GM23338 (cell line): ENCODE measurements at regions not wholly inside any gene's neighbourhood (a gene's known extent, or its start where the extent isn't known, plus 50 kb on each side); places are given as distances from the start of the nearest gene placed in this dataset.

Experiments
- ATAC-seq: fragments of 200-7000 bp; cut with Tn5 transposase; 3 replicates; pipeline ENCODE4 v1.9.1; 2020
- DNase-seq: peaks from one replicate; pipeline ENCODE4 v3.0.0-alpha.2; 2015; ENCODE audit warnings: low spot score
- H2AFZ ChIP-seq: fragments of 200-600 bp; sonication (generic); 2 replicates; pipeline ENCODE4 v1.8.0; 2016; ENCODE audit warnings: antibody characterized with exemption, mild to moderate bottlenecking, moderate library complexity
- H3F3A ChIP-seq: fragments of 200-600 bp; sonication (generic); replicated peaks from 2 replicates; pipeline ENCODE4 v1.8.0; 2017; ENCODE audit warnings: antibody characterized with exemption, mixed run types, low read depth
- H3K27ac ChIP-seq: fragments of 200-600 bp; sonication (generic); 2 replicates; pipeline ENCODE4 v1.6.1; 2016; ENCODE audit warnings: low read depth
- H3K27me3 ChIP-seq: fragments of 200-600 bp; sonication (generic); 2 replicates; pipeline ENCODE4 v1.8.0; 2016; ENCODE audit warnings: mild to moderate bottlenecking, mixed run types, moderate library complexity; ENCODE audit not compliant: insufficient read depth
- H3K36me3 ChIP-seq: fragments of 200-600 bp; sonication (generic); 2 replicates; pipeline ENCODE4 v1.8.0; 2016; ENCODE audit warnings: mild to moderate bottlenecking; ENCODE audit not compliant: insufficient read depth
- H3K4me1 ChIP-seq: fragments of 200-600 bp; sonication (generic); 2 replicates; pipeline ENCODE4 v1.8.0; 2016; ENCODE audit warnings: mild to moderate bottlenecking, moderate library complexity; ENCODE audit not compliant: insufficient read depth
- H3K4me2 ChIP-seq: fragments of 200-600 bp; sonication (generic); 2 replicates; pipeline ENCODE4 v1.7.1; 2017; ENCODE audit warnings: mixed run types
- H3K4me3 ChIP-seq: fragments of 200-600 bp; sonication (generic); 2 replicates; pipeline ENCODE4 v1.6.1; 2016; ENCODE audit warnings: mixed run types
- H3K79me2 ChIP-seq: fragments of 200-600 bp; sonication (generic); replicated peaks from 2 replicates; pipeline ENCODE4 v1.8.0; 2017; ENCODE audit warnings: mild to moderate bottlenecking; ENCODE audit not compliant: insufficient read depth
- H3K9me2 ChIP-seq: fragments of 200-600 bp; sonication (generic); 2 replicates; pipeline ENCODE4 v1.8.0; 2017; ENCODE audit not compliant: insufficient read depth
- H4K20me1 ChIP-seq: fragments of 200-600 bp; sonication (generic); replicated peaks from 2 replicates; pipeline ENCODE4 v1.8.0; 2017; ENCODE audit warnings: mild to moderate bottlenecking; ENCODE audit not compliant: insufficient read depth
- H3K27ac Mint-ChIP-seq: 2 replicates; pipeline ENCODE4 v1.8.0; 2020; ENCODE audit warnings: inconsistent platforms, mild to moderate bottlenecking, moderate library complexity, mixed read lengths
- H3K27me3 Mint-ChIP-seq: 3 replicates; pipeline ENCODE4 v1.8.0; 2022; ENCODE audit warnings: low read depth, mild to moderate bottlenecking, moderate library complexity, mixed read lengths, inconsistent platforms; ENCODE audit not compliant: insufficient read depth, poor library complexity
- H3K36me3 Mint-ChIP-seq: 3 replicates; pipeline ENCODE4 v1.8.0; 2021; ENCODE audit warnings: low read depth, mild to moderate bottlenecking, inconsistent platforms, moderate library complexity, mixed read lengths
- H3K4me1 Mint-ChIP-seq: 3 replicates; pipeline ENCODE4 v1.8.0; 2020; ENCODE audit warnings: mild to moderate bottlenecking, inconsistent platforms, mixed read lengths
- H3K4me3 Mint-ChIP-seq: 3 replicates; pipeline ENCODE4 v1.8.0; 2021; ENCODE audit warnings: moderate library complexity, mild to moderate bottlenecking, inconsistent platforms, mixed read lengths
- H3K9me3 Mint-ChIP-seq: 3 replicates; pipeline ENCODE4 v1.8.0; 2020; ENCODE audit warnings: moderate library complexity, mild to moderate bottlenecking, inconsistent platforms, mixed read lengths
- CREB1 ChIP-seq: fragments of 250-450 bp; sonication (Bioruptor Pico); IDR thresholded peaks from 2 replicates; pipeline ENCODE4 v1.5.0; 2020; ENCODE audit warnings: low read depth, mild to moderate bottlenecking, moderate library complexity
- ETS1 ChIP-seq: IDR thresholded peaks from 2 replicates; pipeline ENCODE4 v1.6.1; 2016; ENCODE audit warnings: antibody characterized with exemption
- EZH2 ChIP-seq: fragments of 200-600 bp; sonication (generic); IDR thresholded peaks from one replicate; pipeline ENCODE4 v1.8.0; 2017; ENCODE audit warnings: antibody characterized with exemption, mild to moderate bottlenecking, low read depth; ENCODE audit not compliant: unreplicated experiment
- EZH2phosphoT487 ChIP-seq: fragments of 200-600 bp; sonication (generic); IDR thresholded peaks from one replicate; pipeline ENCODE4 v1.8.1; 2018; ENCODE audit warnings: antibody characterized with exemption; ENCODE audit not compliant: unreplicated experiment
- JUNB ChIP-seq: IDR thresholded peaks from one replicate; pipeline ENCODE4 v1.6.1; 2016; ENCODE audit warnings: antibody characterized with exemption; ENCODE audit not compliant: unreplicated experiment
- NANOG ChIP-seq: IDR thresholded peaks from 2 replicates; pipeline ENCODE4 v1.6.1; 2016; ENCODE audit warnings: antibody characterized with exemption, borderline replicate concordance
- POLR2AphosphoS5 ChIP-seq: IDR thresholded peaks from 2 replicates; pipeline ENCODE4 v1.6.1; 2016; ENCODE audit warnings: antibody characterized with exemption, low read depth
- REST ChIP-seq: IDR thresholded peaks from one replicate; pipeline ENCODE4 v1.6.1; 2018; ENCODE audit warnings: antibody characterized with exemption; ENCODE audit not compliant: unreplicated experiment
- STAT1 ChIP-seq: IDR thresholded peaks from one replicate; pipeline ENCODE4 v1.6.1; 2016; ENCODE audit warnings: antibody characterized with exemption; ENCODE audit not compliant: unreplicated experiment
- ZNF114 ChIP-seq: fragments of 250-450 bp; sonication (Bioruptor Pico); IDR thresholded peaks from 2 replicates; pipeline ENCODE4 v1.5.0; 2020; ENCODE audit warnings: mild to moderate bottlenecking, moderate library complexity
- ZNF331 ChIP-seq: fragments of 250-450 bp; sonication (Bioruptor Pico); IDR thresholded peaks from 2 replicates; pipeline ENCODE4 v1.5.0; 2020; ENCODE audit warnings: low read depth, mild to moderate bottlenecking, moderate library complexity
- ZNF462 ChIP-seq: fragments of 250-450 bp; sonication (Bioruptor Pico); IDR thresholded peaks from 2 replicates; pipeline ENCODE4 v1.5.0; 2020; ENCODE audit warnings: mild to moderate bottlenecking, moderate library complexity
- TF ChIP-seq, protein P1 (sequence below), 2 experiments: fragments of 200-600 bp in 1 of 2; sonication (generic) in 1 of 2; conservative IDR thresholded peaks; 2 replicates each; pipeline versions ENCODE4 v1.5.1 to v1.6.1; 2016 to 2017; ENCODE audit warnings: antibody characterized with exemption in 2 of 2, low read depth in 2 of 2, mild to moderate bottlenecking in 2 of 2, moderate library complexity in 1 of 2

GRCh38 chr4:19349416-19349815 is 902.3 kb upstream of the SLIT2 start:
- DNase-seq: no peak
- Mint-ChIP-seq H3K4me3 (no peak overlapping the region), H3K27me3 (peaks cover 1% of the 10 kb centered on the region), H3K9me3 (0 out of 3 replicates have a peak, but pooled peaks cover 2% of the 10 kb centered on the region), H3K27ac (no peak overlapping the region), H3K36me3 (no peaks in the 10 kb centered on the region; the same call in 2 of the 3 replicates), H3K4me1 (no peaks in the 10 kb centered on the region)
- no peaks in the 10 kb centered on the region for H3K79me2 ChIP-seq
- no peak for ATAC-seq
- TF ChIP-seq POLR2AphosphoS5 (no peak), JUNB (no peak), EZH2 (no peak), ZNF462 (CRISPR knock-in tag) (no peak), REST (no peak), STAT1 (no peak), NANOG (no peak), ZNF114 (CRISPR knock-in tag) (no peak), ETS1 (no peak), ZNF331 (CRISPR knock-in tag) (no peak), EZH2phosphoT487 (no peak), CREB1 (CRISPR knock-in tag) (no peak)
- TF ChIP-seq, protein P1, sequence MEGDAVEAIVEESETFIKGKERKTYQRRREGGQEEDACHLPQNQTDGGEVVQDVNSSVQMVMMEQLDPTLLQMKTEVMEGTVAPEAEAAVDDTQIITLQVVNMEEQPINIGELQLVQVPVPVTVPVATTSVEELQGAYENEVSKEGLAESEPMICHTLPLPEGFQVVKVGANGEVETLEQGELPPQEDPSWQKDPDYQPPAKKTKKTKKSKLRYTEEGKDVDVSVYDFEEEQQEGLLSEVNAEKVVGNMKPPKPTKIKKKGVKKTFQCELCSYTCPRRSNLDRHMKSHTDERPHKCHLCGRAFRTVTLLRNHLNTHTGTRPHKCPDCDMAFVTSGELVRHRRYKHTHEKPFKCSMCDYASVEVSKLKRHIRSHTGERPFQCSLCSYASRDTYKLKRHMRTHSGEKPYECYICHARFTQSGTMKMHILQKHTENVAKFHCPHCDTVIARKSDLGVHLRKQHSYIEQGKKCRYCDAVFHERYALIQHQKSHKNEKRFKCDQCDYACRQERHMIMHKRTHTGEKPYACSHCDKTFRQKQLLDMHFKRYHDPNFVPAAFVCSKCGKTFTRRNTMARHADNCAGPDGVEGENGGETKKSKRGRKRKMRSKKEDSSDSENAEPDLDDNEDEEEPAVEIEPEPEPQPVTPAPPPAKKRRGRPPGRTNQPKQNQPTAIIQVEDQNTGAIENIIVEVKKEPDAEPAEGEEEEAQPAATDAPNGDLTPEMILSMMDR (conservative IDR thresholded peaks at IDR 0.05; ENCODE audit: low read depth in 2 of 2): no peak
- no peaks in the 10 kb centered on the region for H3F3A ChIP-seq
- H3K27ac ChIP-seq: no peak overlapping the region
- H3K4me2 ChIP-seq: no peak overlapping the region
- no peaks in the 10 kb centered on the region for H3K36me3 ChIP-seq
- H3K27me3 ChIP-seq: no peaks in the 10 kb centered on the region
- H3K9me2 ChIP-seq: 0 out of 2 replicates have a peak, but pooled peaks cover 5% of the 10 kb centered on the region
- H4K20me1 ChIP-seq: no peaks in the 10 kb centered on the region
- H3K4me1 ChIP-seq: no peaks in the 10 kb centered on the region
- H3K4me3 ChIP-seq: no peak overlapping the region
- no peak overlapping the region for H2AFZ ChIP-seq
